Astrocyte (in vitro differentiated cells and primary cell): ENCODE measurements at regions not wholly inside any gene's neighbourhood (a gene's known extent, or its start where the extent isn't known, plus 50 kb on each side); places are given as distances from the start of the nearest gene placed in this dataset.

Source experiments
- CTCF ChIP-seq: IDR thresholded peaks from 2 replicates; pipeline ENCODE4 v1.5.1; 2011; ENCODE audit warnings: low read depth, mild to moderate bottlenecking, inconsistent platforms, low read length, moderate library complexity; ENCODE audit not compliant: insufficient read depth
- EZH2 ChIP-seq: IDR thresholded peaks from 2 replicates; pipeline ENCODE4 v1.6.1; 2012; ENCODE audit warnings: mild to moderate bottlenecking, low read length, inconsistent platforms; ENCODE audit not compliant: insufficient read depth

- no peak for TF ChIP-seq CTCF
- TF ChIP-seq EZH2 = no peak
These were observed 137.7 kb upstream of the PFKP start for GRCh38 chr10:2929480-2930258.
